ENCODE measurements at regions not wholly inside any gene's neighbourhood (a gene's known extent, or its start where the extent isn't known, plus 50 kb on each side); places are given as distances from the start of the nearest gene placed in this dataset.

GRCh38 chr19:23558541-23558940 lies 128.5 kb downstream of the ZNF675 start (continued):
- TF ChIP-seq, protein P1, sequence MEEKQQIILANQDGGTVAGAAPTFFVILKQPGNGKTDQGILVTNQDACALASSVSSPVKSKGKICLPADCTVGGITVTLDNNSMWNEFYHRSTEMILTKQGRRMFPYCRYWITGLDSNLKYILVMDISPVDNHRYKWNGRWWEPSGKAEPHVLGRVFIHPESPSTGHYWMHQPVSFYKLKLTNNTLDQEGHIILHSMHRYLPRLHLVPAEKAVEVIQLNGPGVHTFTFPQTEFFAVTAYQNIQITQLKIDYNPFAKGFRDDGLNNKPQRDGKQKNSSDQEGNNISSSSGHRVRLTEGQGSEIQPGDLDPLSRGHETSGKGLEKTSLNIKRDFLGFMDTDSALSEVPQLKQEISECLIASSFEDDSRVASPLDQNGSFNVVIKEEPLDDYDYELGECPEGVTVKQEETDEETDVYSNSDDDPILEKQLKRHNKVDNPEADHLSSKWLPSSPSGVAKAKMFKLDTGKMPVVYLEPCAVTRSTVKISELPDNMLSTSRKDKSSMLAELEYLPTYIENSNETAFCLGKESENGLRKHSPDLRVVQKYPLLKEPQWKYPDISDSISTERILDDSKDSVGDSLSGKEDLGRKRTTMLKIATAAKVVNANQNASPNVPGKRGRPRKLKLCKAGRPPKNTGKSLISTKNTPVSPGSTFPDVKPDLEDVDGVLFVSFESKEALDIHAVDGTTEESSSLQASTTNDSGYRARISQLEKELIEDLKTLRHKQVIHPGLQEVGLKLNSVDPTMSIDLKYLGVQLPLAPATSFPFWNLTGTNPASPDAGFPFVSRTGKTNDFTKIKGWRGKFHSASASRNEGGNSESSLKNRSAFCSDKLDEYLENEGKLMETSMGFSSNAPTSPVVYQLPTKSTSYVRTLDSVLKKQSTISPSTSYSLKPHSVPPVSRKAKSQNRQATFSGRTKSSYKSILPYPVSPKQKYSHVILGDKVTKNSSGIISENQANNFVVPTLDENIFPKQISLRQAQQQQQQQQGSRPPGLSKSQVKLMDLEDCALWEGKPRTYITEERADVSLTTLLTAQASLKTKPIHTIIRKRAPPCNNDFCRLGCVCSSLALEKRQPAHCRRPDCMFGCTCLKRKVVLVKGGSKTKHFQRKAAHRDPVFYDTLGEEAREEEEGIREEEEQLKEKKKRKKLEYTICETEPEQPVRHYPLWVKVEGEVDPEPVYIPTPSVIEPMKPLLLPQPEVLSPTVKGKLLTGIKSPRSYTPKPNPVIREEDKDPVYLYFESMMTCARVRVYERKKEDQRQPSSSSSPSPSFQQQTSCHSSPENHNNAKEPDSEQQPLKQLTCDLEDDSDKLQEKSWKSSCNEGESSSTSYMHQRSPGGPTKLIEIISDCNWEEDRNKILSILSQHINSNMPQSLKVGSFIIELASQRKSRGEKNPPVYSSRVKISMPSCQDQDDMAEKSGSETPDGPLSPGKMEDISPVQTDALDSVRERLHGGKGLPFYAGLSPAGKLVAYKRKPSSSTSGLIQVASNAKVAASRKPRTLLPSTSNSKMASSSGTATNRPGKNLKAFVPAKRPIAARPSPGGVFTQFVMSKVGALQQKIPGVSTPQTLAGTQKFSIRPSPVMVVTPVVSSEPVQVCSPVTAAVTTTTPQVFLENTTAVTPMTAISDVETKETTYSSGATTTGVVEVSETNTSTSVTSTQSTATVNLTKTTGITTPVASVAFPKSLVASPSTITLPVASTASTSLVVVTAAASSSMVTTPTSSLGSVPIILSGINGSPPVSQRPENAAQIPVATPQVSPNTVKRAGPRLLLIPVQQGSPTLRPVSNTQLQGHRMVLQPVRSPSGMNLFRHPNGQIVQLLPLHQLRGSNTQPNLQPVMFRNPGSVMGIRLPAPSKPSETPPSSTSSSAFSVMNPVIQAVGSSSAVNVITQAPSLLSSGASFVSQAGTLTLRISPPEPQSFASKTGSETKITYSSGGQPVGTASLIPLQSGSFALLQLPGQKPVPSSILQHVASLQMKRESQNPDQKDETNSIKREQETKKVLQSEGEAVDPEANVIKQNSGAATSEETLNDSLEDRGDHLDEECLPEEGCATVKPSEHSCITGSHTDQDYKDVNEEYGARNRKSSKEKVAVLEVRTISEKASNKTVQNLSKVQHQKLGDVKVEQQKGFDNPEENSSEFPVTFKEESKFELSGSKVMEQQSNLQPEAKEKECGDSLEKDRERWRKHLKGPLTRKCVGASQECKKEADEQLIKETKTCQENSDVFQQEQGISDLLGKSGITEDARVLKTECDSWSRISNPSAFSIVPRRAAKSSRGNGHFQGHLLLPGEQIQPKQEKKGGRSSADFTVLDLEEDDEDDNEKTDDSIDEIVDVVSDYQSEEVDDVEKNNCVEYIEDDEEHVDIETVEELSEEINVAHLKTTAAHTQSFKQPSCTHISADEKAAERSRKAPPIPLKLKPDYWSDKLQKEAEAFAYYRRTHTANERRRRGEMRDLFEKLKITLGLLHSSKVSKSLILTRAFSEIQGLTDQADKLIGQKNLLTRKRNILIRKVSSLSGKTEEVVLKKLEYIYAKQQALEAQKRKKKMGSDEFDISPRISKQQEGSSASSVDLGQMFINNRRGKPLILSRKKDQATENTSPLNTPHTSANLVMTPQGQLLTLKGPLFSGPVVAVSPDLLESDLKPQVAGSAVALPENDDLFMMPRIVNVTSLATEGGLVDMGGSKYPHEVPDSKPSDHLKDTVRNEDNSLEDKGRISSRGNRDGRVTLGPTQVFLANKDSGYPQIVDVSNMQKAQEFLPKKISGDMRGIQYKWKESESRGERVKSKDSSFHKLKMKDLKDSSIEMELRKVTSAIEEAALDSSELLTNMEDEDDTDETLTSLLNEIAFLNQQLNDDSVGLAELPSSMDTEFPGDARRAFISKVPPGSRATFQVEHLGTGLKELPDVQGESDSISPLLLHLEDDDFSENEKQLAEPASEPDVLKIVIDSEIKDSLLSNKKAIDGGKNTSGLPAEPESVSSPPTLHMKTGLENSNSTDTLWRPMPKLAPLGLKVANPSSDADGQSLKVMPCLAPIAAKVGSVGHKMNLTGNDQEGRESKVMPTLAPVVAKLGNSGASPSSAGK (IDR thresholded peaks at IDR 0.05): no peak
- TF ChIP-seq, protein P2, sequence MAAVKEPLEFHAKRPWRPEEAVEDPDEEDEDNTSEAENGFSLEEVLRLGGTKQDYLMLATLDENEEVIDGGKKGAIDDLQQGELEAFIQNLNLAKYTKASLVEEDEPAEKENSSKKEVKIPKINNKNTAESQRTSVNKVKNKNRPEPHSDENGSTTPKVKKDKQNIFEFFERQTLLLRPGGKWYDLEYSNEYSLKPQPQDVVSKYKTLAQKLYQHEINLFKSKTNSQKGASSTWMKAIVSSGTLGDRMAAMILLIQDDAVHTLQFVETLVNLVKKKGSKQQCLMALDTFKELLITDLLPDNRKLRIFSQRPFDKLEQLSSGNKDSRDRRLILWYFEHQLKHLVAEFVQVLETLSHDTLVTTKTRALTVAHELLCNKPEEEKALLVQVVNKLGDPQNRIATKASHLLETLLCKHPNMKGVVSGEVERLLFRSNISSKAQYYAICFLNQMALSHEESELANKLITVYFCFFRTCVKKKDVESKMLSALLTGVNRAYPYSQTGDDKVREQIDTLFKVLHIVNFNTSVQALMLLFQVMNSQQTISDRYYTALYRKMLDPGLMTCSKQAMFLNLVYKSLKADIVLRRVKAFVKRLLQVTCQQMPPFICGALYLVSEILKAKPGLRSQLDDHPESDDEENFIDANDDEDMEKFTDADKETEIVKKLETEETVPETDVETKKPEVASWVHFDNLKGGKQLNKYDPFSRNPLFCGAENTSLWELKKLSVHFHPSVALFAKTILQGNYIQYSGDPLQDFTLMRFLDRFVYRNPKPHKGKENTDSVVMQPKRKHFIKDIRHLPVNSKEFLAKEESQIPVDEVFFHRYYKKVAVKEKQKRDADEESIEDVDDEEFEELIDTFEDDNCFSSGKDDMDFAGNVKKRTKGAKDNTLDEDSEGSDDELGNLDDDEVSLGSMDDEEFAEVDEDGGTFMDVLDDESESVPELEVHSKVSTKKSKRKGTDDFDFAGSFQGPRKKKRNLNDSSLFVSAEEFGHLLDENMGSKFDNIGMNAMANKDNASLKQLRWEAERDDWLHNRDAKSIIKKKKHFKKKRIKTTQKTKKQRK (IDR thresholded peaks at IDR 0.05; ENCODE audit: borderline replicate concordance, low read depth, low read length): no peak
- TF ChIP-seq, protein P3, sequence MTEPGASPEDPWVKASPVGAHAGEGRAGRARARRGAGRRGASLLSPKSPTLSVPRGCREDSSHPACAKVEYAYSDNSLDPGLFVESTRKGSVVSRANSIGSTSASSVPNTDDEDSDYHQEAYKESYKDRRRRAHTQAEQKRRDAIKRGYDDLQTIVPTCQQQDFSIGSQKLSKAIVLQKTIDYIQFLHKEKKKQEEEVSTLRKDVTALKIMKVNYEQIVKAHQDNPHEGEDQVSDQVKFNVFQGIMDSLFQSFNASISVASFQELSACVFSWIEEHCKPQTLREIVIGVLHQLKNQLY (CRISPR knock-in tag; conservative IDR thresholded peaks at IDR 0.05): no peak
- TF ChIP-seq PATZ1 (CRISPR knock-in tag; IDR thresholded peaks at IDR 0.05; ENCODE audit: borderline replicate concordance) (no peak), ZFP30 (CRISPR knock-in tag; IDR thresholded peaks at IDR 0.05; ENCODE audit: borderline replicate concordance) (no peak)
- TF ChIP-seq, protein P4, sequence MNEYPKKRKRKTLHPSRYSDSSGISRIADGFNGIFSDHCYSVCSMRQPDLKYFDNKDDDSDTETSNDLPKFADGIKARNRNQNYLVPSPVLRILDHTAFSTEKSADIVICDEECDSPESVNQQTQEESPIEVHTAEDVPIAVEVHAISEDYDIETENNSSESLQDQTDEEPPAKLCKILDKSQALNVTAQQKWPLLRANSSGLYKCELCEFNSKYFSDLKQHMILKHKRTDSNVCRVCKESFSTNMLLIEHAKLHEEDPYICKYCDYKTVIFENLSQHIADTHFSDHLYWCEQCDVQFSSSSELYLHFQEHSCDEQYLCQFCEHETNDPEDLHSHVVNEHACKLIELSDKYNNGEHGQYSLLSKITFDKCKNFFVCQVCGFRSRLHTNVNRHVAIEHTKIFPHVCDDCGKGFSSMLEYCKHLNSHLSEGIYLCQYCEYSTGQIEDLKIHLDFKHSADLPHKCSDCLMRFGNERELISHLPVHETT (CRISPR knock-in tag; conservative IDR thresholded peaks at IDR 0.05 in 1 of 2, IDR thresholded peaks at IDR 0.05 in 1 of 2): no peak
